Endodermal cell (in vitro differentiated cells): ENCODE measurements at regions not wholly inside any gene's neighbourhood (a gene's known extent, or its start where the extent isn't known, plus 50 kb on each side); places are given as distances from the start of the nearest gene placed in this dataset.

Experiments used
- DNase-seq: peaks from one replicate; pipeline ENCODE4 v3.0.0-alpha.2; 2017
- H3K27ac ChIP-seq: 2 replicates; pipeline ENCODE4 v1.5.1; 2013; ENCODE audit warnings: mild to moderate bottlenecking, low read depth, low read length, moderate library complexity
- H3K27me3 ChIP-seq: 2 replicates; pipeline ENCODE4 v1.6.1; 2013; ENCODE audit warnings: mild to moderate bottlenecking, low read length, moderate library complexity; ENCODE audit not compliant: insufficient read depth, control insufficient read depth, poor library complexity, severe bottlenecking
- H3K36me3 ChIP-seq: 2 replicates; pipeline ENCODE4 v1.7.0; 2013; ENCODE audit warnings: mild to moderate bottlenecking, low read length, moderate library complexity; ENCODE audit not compliant: control insufficient read depth, insufficient read depth
- H3K4me1 ChIP-seq: one replicate; pipeline ENCODE4 v1.7.0; 2013; ENCODE audit warnings: low read length; ENCODE audit not compliant: control insufficient read depth, insufficient read depth
- H3K4me3 ChIP-seq: 2 replicates; pipeline ENCODE4 v1.5.1; 2013; ENCODE audit warnings: mild to moderate bottlenecking, low read length, moderate library complexity
- H3K9ac ChIP-seq: 2 replicates; pipeline ENCODE4 v1.6.1; 2013; ENCODE audit warnings: mild to moderate bottlenecking, low read length, moderate library complexity; ENCODE audit not compliant: poor library complexity, severe bottlenecking; ENCODE audit errors: extremely low read depth
- H3K9me3 ChIP-seq: 2 replicates; pipeline ENCODE4 v1.6.1; 2013; ENCODE audit warnings: mild to moderate bottlenecking, low read length, moderate library complexity; ENCODE audit not compliant: control insufficient read depth
- H3K27ac Mint-ChIP-seq: 2 replicates; pipeline ENCODE4 v1.8.0; 2020; ENCODE audit warnings: mixed read lengths
- H3K27me3 Mint-ChIP-seq: 2 replicates; pipeline ENCODE4 v1.8.0; 2021; ENCODE audit warnings: mild to moderate bottlenecking, mixed read lengths; ENCODE audit not compliant: insufficient read depth
- H3K36me3 Mint-ChIP-seq: 2 replicates; pipeline ENCODE4 v1.8.0; 2020; ENCODE audit warnings: low read depth, mixed read lengths
- H3K4me1 Mint-ChIP-seq: 2 replicates; pipeline ENCODE4 v1.8.0; 2020; ENCODE audit warnings: mixed read lengths
- H3K4me3 Mint-ChIP-seq: 2 replicates; pipeline ENCODE4 v1.8.0; 2020; ENCODE audit warnings: mild to moderate bottlenecking, moderate library complexity, mixed read lengths
- H3K9me3 Mint-ChIP-seq: 2 replicates; pipeline ENCODE4 v1.8.0; 2020; ENCODE audit warnings: mild to moderate bottlenecking, mixed read lengths
- WGBS, 2 experiments: methylation state at CpG; one replicate each; pipeline versions ENCODE4 v1.1.5 to v1.1.7; 2013; ENCODE audit warnings: missing lambda C conversion rate in 2 of 2, mixed read lengths in 1 of 2; ENCODE audit not compliant: insufficient coverage in 1 of 2, insufficient read length in 1 of 2; 5-methylcytosine and 5-hydroxymethylcytosine counted together
- TF ChIP-seq, protein P1 (sequence below): fragments of 200-600 bp; sonication (generic); conservative IDR thresholded peaks from 2 replicates; pipeline ENCODE4 v1.5.0; 2021; ENCODE audit warnings: antibody characterized with exemption, mild to moderate bottlenecking

DNA sequence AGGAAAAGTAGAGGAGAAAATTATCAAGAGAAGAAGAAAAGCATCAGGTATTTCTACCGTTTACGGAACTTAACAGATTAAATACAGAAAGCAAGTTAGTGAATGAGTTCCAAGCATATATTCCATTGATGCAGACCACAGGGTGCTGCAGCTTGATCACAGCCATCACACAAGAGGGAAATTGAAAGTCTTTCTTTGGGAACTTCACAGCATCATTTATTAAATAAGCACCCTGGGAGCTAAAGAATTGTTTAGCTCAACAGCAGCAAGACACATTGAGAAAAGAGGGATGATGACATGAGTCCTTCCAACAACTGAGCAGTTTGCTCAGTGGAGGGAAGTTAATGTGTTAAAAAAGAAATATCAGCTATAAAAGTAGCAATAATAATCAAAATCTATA is 69.3 kb upstream of the DYNC1I2 start:
- Mint-ChIP-seq H3K36me3 (no peaks in the 10 kb centered on the region), H3K9me3 (peaks cover 2% of the 10 kb centered on the region), H3K4me1 (no peaks in the 10 kb centered on the region), H3K27ac (no peak overlapping the region), H3K4me3 (no peak overlapping the region), H3K27me3 (peaks cover 5% of the 10 kb centered on the region)
- WGBS, 2 experiments: 39 to 87% methylated on average over 2 of the region's 2 CpGs
- no peak overlapping the region for H3K27ac ChIP-seq
- no peaks in the 10 kb centered on the region for H3K36me3 ChIP-seq
- TF ChIP-seq, protein P1, sequence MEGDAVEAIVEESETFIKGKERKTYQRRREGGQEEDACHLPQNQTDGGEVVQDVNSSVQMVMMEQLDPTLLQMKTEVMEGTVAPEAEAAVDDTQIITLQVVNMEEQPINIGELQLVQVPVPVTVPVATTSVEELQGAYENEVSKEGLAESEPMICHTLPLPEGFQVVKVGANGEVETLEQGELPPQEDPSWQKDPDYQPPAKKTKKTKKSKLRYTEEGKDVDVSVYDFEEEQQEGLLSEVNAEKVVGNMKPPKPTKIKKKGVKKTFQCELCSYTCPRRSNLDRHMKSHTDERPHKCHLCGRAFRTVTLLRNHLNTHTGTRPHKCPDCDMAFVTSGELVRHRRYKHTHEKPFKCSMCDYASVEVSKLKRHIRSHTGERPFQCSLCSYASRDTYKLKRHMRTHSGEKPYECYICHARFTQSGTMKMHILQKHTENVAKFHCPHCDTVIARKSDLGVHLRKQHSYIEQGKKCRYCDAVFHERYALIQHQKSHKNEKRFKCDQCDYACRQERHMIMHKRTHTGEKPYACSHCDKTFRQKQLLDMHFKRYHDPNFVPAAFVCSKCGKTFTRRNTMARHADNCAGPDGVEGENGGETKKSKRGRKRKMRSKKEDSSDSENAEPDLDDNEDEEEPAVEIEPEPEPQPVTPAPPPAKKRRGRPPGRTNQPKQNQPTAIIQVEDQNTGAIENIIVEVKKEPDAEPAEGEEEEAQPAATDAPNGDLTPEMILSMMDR: no peak
- no peaks in the 10 kb centered on the region for H3K27me3 ChIP-seq
- H3K9me3 ChIP-seq: no peaks in the 10 kb centered on the region
- H3K9ac ChIP-seq: no peak overlapping the region
- H3K4me3 ChIP-seq: no peak overlapping the region
- no peaks in the 10 kb centered on the region for H3K4me1 ChIP-seq
- no peak for DNase-seq

DNA sequence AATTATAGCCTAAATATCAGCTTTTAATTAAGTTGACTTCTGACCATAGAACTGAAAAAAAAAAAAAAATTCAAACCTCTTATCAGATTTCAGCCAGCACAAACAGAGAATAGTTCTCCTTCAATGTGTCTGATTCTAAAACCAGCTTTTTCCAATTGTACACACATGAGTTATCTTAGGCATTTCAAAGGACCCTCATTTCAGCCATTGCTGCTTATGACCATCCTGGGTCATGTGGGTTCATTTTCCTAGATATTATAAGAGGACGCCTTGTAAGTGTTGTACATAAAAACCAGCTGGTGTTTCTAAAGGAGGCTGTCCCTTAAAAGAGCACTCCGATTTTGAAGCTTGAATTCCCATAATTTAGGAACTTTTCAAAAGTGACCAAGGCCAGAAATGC is 62.3 kb upstream of the DYNC1I2 start:
- TF ChIP-seq, protein P1: no peak
- H3K27me3 Mint-ChIP-seq: no peaks in the 10 kb centered on the region
- 88 to 93% methylated on average over 2 of the region's 2 CpGs for WGBS, 2 experiments

GRCh38 chr2:171626949-171627348 is 60.3 kb upstream of the DYNC1I2 start:
- peaks cover 68% of the 10 kb centered on the region for H3K9me3 Mint-ChIP-seq
- Histone ChIP-seq H3K9ac (no peak overlapping the region), H3K4me3 (no peak overlapping the region), H3K27ac (no peak overlapping the region), H3K9me3 (peaks cover 47% of the 10 kb centered on the region), H3K36me3 (no peaks in the 10 kb centered on the region), H3K27me3 (no peaks in the 10 kb centered on the region), H3K4me1 (no peaks in the 10 kb centered on the region)
- TF ChIP-seq, protein P1: no peak
- DNase-seq: no peak
- peaks cover 4% of the 10 kb centered on the region for H3K36me3 Mint-ChIP-seq
- H3K4me1 Mint-ChIP-seq: no peaks in the 10 kb centered on the region
- H3K27ac Mint-ChIP-seq: no peak overlapping the region
- 91 to 93% methylated on average over 6 of the region's 6 CpGs for WGBS, 2 experiments
- H3K27me3 Mint-ChIP-seq: no peaks in the 10 kb centered on the region
- no peak overlapping the region for H3K4me3 Mint-ChIP-seq

More for the DNA sequence above, 62.3 kb upstream of the DYNC1I2 start:
- Histone ChIP-seq H3K36me3 (no peaks in the 10 kb centered on the region), H3K9me3 (peaks cover 28% of the 10 kb centered on the region), H3K27ac (no peak overlapping the region), H3K4me3 (no peak overlapping the region), H3K9ac (no peak overlapping the region), H3K4me1 (no peaks in the 10 kb centered on the region), H3K27me3 (no peaks in the 10 kb centered on the region)
- Mint-ChIP-seq H3K4me3 (no peak overlapping the region), H3K4me1 (no peaks in the 10 kb centered on the region), H3K36me3 (no peaks in the 10 kb centered on the region), H3K27ac (no peak overlapping the region), H3K9me3 (peaks cover 49% of the 10 kb centered on the region)
- no peak for DNase-seq
